ENCODE measurements at regions not wholly inside any gene's neighbourhood (a gene's known extent, or its start where the extent isn't known, plus 50 kb on each side); places are given as distances from the start of the nearest gene placed in this dataset.

DNA sequence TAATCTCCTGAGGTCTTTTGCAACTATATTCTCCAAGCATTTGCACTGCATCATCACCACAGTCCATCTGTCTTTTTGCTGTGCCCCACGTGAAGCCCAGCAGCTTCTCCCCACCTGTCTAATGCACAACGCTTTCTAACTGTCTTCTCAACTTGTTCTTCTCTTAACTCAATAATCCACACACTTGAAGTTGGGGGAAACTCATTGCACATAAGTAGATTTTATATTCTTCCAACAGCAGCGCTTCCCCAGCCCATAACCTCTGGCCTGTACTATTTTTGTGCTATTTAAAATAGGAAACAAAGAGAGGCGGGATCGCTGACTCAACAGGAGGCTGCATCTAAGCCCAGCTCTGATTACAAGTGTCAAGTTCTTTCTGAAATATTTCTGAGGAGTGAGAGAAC, 226.7 kb downstream of the GXYLT1 start:
- Histone ChIP-seq H3K27ac (ENCODE audit: low read depth, low read length) (no peak overlapping the region), H2AFZ (ENCODE audit: low read length, unreplicated experiment) (no peak overlapping the region), H3K27me3 (ENCODE audit: insufficient read depth, low read length) (peaks cover 27% of the 10 kb centered on the region), H3K4me3 (ENCODE audit: low read depth, low read length) (no peak overlapping the region), H3K79me2 (ENCODE audit: control insufficient read depth, insufficient read depth, low read length, unreplicated experiment) (no peaks in the 10 kb centered on the region), H3K36me3 (ENCODE audit: insufficient read depth, low read length) (no peaks in the 10 kb centered on the region), H3K4me1 (ENCODE audit: control insufficient read depth, insufficient read depth, low read length, unreplicated experiment) (no peaks in the 10 kb centered on the region)

DNA sequence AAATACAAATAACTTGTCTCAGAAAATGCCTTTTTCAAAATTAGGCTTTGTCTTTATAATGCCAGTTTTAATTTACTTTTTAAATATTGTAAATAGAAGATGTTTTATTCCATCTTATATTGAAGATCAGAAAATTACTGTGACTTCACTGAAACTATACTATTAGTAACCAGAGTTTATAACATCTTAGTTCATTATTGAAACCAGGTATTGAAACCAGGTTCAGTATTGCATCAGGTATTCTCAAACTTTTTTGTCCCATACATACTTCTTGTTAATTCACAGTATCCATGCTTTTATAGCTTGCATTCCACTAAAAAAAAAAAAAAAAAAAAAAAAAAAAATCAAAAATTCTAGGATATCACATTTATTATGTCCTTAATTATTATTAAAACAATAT, 227.5 kb downstream of the GXYLT1 start:
- no peak overlapping the region for H3K27ac ChIP-seq (ENCODE audit: low read depth, low read length)
- no peaks in the 10 kb centered on the region for H3K79me2 ChIP-seq (ENCODE audit: control insufficient read depth, insufficient read depth, low read length, unreplicated experiment)
- H3K4me1 ChIP-seq (ENCODE audit: control insufficient read depth, insufficient read depth, low read length, unreplicated experiment), result no peaks in the 10 kb centered on the region
- H3K27me3 ChIP-seq (ENCODE audit: insufficient read depth, low read length), result peaks cover 27% of the 10 kb centered on the region
- H3K36me3 ChIP-seq (ENCODE audit: insufficient read depth, low read length), result no peaks in the 10 kb centered on the region
- no peak overlapping the region for H2AFZ ChIP-seq (ENCODE audit: low read length, unreplicated experiment)
- no peak overlapping the region for H3K4me3 ChIP-seq (ENCODE audit: low read depth, low read length)

DNA sequence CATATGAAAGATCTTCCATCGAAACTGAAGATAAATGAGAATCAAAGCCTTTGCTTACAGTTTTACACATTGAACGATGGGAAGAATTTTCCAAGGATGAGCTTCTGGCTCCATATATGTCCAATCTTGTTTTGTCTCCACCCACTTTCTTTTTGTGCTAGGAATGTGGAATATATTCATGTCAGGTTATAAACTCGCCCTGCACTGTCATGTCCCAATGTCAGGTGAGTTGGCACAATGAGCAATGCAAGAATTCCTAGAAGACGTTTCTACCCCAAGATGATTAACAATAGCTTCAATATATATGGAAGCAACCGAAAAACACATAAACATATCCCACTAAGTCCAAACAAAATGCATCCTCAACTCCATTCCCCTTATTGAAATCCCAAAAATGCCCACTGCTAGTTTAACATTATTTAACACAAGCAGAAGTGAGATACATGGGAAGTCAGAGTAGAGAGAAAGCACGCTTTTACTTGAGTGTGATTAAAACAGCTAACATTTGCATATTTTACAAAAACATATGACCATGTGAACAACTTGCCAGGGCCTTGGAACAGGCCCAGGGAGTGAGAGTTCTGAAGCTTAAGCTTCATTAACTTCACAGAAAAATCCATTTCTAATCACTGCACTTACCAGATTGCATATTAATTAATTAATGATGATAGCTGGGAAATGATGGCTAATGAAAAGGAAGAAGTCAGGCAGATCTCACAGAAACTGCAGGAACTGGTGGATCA, 233.9 kb downstream of the GXYLT1 start:
- Histone ChIP-seq H3K4me1 (ENCODE audit: control insufficient read depth, insufficient read depth, low read length, unreplicated experiment) (no peaks in the 10 kb centered on the region), H3K27ac (ENCODE audit: low read depth, low read length) (no peak overlapping the region), H3K27me3 (ENCODE audit: insufficient read depth, low read length) (no peaks in the 10 kb centered on the region), H2AFZ (ENCODE audit: low read length, unreplicated experiment) (no peak overlapping the region), H3K4me3 (ENCODE audit: low read depth, low read length) (no peak overlapping the region), H3K79me2 (ENCODE audit: control insufficient read depth, insufficient read depth, low read length, unreplicated experiment) (no peaks in the 10 kb centered on the region), H3K36me3 (ENCODE audit: insufficient read depth, low read length) (no peaks in the 10 kb centered on the region)

DNA sequence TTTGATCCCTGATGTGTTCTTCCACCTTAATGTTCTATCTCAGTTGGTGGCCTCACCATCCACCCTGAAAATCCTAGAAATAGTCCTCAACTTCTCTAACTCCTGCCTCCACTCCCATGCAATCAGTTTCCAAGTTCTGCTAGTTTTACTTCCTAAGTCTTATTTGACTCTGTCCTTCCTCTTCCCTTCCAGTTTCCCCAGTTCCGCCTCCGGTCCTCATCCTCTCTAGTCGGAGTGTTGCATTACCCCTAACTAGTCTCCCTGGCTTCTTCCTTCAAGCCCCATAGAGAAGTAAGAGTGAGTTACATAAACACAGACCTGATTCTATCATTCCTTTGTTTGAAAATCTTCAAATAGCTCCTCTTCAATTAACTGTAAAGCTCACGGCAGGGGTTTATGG, 236.5 kb downstream of the GXYLT1 start:
- Histone ChIP-seq H3K4me3 (ENCODE audit: low read depth, low read length) (no peak overlapping the region), H3K27ac (ENCODE audit: low read depth, low read length) (no peak overlapping the region), H3K27me3 (ENCODE audit: insufficient read depth, low read length) (no peaks in the 10 kb centered on the region), H3K79me2 (ENCODE audit: control insufficient read depth, insufficient read depth, low read length, unreplicated experiment) (no peaks in the 10 kb centered on the region), H2AFZ (ENCODE audit: low read length, unreplicated experiment) (no peak overlapping the region), H3K36me3 (ENCODE audit: insufficient read depth, low read length) (no peaks in the 10 kb centered on the region), H3K4me1 (ENCODE audit: control insufficient read depth, insufficient read depth, low read length, unreplicated experiment) (no peaks in the 10 kb centered on the region)

DNA sequence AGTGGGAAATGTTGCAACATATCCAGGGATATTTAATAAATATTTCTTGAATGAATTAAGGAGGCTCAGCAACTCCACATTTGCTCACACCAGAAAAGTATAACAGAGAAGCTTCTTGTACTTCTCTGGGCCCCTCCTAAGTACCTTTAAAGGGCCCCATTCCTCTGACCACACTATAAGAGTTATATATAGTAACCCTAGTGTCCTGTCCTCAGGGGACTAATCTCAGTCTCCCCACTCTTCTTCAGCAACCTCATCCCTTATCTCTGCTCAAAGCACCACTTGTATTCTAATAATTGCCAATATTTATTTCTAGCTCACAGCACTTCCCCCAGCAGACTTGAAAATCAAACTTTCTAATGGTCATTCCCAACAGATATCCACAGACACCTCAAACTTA, 237.1 kb downstream of the GXYLT1 start:
- no peak overlapping the region for H2AFZ ChIP-seq (ENCODE audit: low read length, unreplicated experiment)
- H3K4me3 ChIP-seq (ENCODE audit: low read depth, low read length), result no peak overlapping the region
- H3K36me3 ChIP-seq (ENCODE audit: insufficient read depth, low read length), result no peaks in the 10 kb centered on the region
- H3K27ac ChIP-seq (ENCODE audit: low read depth, low read length), result no peak overlapping the region
- no peaks in the 10 kb centered on the region for H3K79me2 ChIP-seq (ENCODE audit: control insufficient read depth, insufficient read depth, low read length, unreplicated experiment)
- H3K4me1 ChIP-seq (ENCODE audit: control insufficient read depth, insufficient read depth, low read length, unreplicated experiment), result no peaks in the 10 kb centered on the region
- no peaks in the 10 kb centered on the region for H3K27me3 ChIP-seq (ENCODE audit: insufficient read depth, low read length)

DNA sequence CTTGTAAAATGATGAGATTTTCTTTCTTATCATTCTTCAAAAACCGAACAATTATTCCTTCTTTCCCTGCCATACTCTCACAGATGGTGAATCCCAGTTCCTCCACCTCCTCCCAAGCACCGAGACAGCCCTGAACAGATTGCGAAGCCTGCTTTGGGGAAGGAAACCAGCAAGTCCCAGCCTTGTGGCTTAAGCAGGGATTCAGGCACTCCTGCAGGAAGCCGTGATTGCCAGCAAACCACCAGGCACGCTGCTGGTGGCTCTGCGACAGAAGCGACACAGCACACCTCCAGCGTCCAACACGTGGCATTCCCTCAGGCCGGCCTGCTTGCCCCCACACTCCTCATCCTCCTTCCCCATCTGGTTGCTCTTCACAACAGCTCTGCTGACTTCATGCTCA, 237.7 kb downstream of the GXYLT1 start:
- H2AFZ ChIP-seq (ENCODE audit: low read length, unreplicated experiment), result no peak overlapping the region
- H3K36me3 ChIP-seq (ENCODE audit: insufficient read depth, low read length), result no peaks in the 10 kb centered on the region
- H3K79me2 ChIP-seq (ENCODE audit: control insufficient read depth, insufficient read depth, low read length, unreplicated experiment), result no peaks in the 10 kb centered on the region
- no peak overlapping the region for H3K4me3 ChIP-seq (ENCODE audit: low read depth, low read length)
- no peaks in the 10 kb centered on the region for H3K27me3 ChIP-seq (ENCODE audit: insufficient read depth, low read length)
- no peak overlapping the region for H3K27ac ChIP-seq (ENCODE audit: low read depth, low read length)
- H3K4me1 ChIP-seq (ENCODE audit: control insufficient read depth, insufficient read depth, low read length, unreplicated experiment), result no peaks in the 10 kb centered on the region

DNA sequence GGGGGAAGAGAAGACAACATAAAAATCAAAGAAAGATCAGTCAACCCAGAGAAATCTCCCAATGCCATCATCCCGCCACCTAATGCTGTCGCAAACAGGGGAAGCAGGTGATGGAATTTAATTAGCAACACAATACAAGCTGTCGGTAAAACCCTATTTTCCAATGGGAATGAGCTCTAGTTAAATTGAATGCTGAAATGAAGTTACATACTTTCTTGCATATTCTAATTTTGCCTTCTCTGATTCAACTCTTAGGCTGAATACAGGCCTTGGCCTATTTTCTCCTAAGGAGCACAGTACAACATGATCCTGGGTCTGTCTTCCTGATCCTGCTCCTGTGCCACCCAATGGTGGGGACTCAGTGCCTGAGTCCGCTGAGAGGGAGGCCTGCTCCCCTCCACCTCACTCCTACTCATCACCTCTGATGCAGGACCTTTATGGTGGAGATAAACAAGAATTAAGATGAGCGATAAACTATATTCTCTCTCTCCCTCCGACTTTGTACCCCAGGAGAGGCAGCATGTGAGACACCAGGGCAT, 238.8 kb downstream of the GXYLT1 start:
- Histone ChIP-seq H3K4me3 (ENCODE audit: low read depth, low read length) (no peak overlapping the region), H3K4me1 (ENCODE audit: control insufficient read depth, insufficient read depth, low read length, unreplicated experiment) (no peaks in the 10 kb centered on the region), H3K27me3 (ENCODE audit: insufficient read depth, low read length) (no peaks in the 10 kb centered on the region), H2AFZ (ENCODE audit: low read length, unreplicated experiment) (no peak overlapping the region), H3K36me3 (ENCODE audit: insufficient read depth, low read length) (no peaks in the 10 kb centered on the region), H3K79me2 (ENCODE audit: control insufficient read depth, insufficient read depth, low read length, unreplicated experiment) (no peaks in the 10 kb centered on the region), H3K27ac (ENCODE audit: low read depth, low read length) (no peak overlapping the region)

DNA sequence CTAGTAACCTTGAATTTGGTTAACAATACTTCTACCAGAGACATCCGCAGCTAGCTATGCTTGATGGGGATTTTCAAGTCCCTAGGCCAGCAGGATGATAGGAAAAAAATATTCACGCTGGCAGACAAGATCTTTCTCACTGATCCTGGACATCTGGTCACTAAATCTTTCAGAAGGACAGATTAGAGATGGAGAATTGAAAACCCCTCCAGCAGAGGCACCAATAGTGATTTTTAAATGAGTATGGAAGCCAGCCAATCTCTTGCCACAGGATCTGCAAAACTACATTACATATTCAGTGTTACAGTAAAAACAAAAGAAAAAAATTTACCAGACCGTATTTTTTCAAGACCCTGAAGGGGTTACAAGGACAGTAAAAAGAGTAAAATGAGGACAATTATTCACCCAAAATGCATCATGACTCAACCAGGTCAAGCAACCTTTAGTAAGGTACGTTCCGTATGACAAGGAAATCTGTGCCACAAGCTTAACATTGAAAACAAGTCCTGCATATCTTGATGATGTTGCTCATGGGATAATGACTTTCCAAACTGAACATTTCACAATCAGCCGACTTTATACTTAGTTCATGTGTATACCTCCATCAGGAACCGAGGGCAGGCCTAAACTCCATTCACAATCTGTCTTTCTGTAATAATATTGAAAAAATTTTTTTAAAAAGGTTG, 239.5 kb downstream of the GXYLT1 start:
- H3K36me3 ChIP-seq (ENCODE audit: insufficient read depth, low read length), result no peaks in the 10 kb centered on the region
- H2AFZ ChIP-seq (ENCODE audit: low read length, unreplicated experiment), result no peak overlapping the region
- no peaks in the 10 kb centered on the region for H3K79me2 ChIP-seq (ENCODE audit: control insufficient read depth, insufficient read depth, low read length, unreplicated experiment)
- no peak overlapping the region for H3K27ac ChIP-seq (ENCODE audit: low read depth, low read length)
- H3K27me3 ChIP-seq (ENCODE audit: insufficient read depth, low read length), result no peaks in the 10 kb centered on the region
- H3K4me1 ChIP-seq (ENCODE audit: control insufficient read depth, insufficient read depth, low read length, unreplicated experiment), result no peaks in the 10 kb centered on the region
- H3K4me3 ChIP-seq (ENCODE audit: low read depth, low read length), result no peak overlapping the region

DNA sequence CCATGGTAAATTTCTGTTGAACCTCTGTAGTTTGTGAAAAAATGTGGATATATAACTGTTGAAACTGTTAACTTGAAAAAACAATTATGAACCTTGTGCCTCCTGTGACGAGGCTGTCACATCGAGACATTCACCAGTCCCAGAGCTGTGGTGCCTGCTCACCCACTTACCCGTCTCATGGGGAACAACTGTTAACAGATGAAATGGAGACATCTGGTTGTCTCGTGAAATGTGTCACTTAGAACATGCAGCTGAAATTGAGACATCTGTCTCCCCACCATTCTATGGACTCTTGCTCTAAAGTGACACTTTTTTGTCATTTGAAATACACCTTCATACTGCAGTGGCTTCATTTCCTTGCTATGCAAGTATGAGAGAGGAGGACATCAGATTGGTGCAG, 240.6 kb downstream of the GXYLT1 start:
- Histone ChIP-seq H3K4me1 (ENCODE audit: control insufficient read depth, insufficient read depth, low read length, unreplicated experiment) (no peaks in the 10 kb centered on the region), H3K4me3 (ENCODE audit: low read depth, low read length) (no peak overlapping the region), H2AFZ (ENCODE audit: low read length, unreplicated experiment) (no peak overlapping the region), H3K27ac (ENCODE audit: low read depth, low read length) (no peak overlapping the region), H3K27me3 (ENCODE audit: insufficient read depth, low read length) (no peaks in the 10 kb centered on the region), H3K79me2 (ENCODE audit: control insufficient read depth, insufficient read depth, low read length, unreplicated experiment) (no peaks in the 10 kb centered on the region), H3K36me3 (ENCODE audit: insufficient read depth, low read length) (no peaks in the 10 kb centered on the region)

DNA sequence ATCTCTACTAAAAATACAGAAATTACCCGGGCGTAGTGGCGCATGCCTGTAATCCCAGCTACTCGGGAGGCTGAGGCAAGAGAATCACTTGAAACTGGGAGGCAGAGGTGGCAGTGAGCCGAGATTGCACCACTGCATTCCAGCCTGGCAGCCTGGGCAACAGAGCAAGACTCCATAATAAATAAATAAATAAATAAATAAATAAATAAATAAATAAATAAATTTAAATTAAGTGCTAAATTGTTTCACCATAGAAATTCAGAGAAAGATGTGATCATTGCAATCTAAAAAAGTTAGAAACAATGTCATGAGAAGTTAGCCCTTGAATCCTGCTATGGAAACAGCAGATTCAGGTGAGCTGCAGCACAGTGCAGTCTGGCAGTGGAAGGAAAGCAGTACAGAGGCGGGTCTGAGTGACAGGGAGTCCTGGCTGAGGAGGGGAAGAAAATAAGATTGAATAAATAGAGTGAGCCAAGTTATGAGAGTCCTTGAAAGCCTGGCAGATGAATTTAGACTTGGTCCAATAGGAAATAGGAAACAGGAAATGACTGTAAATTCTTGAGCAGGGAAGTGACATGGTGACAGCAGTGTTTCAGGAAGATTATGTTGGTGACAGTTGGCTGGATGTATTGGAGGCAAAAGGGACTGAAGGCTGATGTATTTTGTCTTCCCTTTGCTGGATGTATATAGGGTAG, 241.5 kb downstream of the GXYLT1 start:
- no peaks in the 10 kb centered on the region for H3K79me2 ChIP-seq (ENCODE audit: control insufficient read depth, insufficient read depth, low read length, unreplicated experiment)
- H3K36me3 ChIP-seq (ENCODE audit: insufficient read depth, low read length), result no peaks in the 10 kb centered on the region
- H3K27me3 ChIP-seq (ENCODE audit: insufficient read depth, low read length), result no peaks in the 10 kb centered on the region
- no peak overlapping the region for H3K27ac ChIP-seq (ENCODE audit: low read depth, low read length)
- no peaks in the 10 kb centered on the region for H3K4me1 ChIP-seq (ENCODE audit: control insufficient read depth, insufficient read depth, low read length, unreplicated experiment)
- no peak overlapping the region for H2AFZ ChIP-seq (ENCODE audit: low read length, unreplicated experiment)
- no peak overlapping the region for H3K4me3 ChIP-seq (ENCODE audit: low read depth, low read length)

Measured in ACC112 (cell line).